NOMO-1 treated with DMSO at 0.1 percent for 48 hours (cell line): ENCODE measurements at regions not wholly inside any gene's neighbourhood (a gene's known extent, or its start where the extent isn't known, plus 50 kb on each side); places are given as distances from the start of the nearest gene placed in this dataset.
"Not testable (repeated sequence)": the region's sequence is repeated elsewhere in the genome, so short reads cannot be mapped to it uniquely, and the experiment has no call there.

Experiments used
- DNase-seq: peaks from one replicate; lab custom pipeline; 2025; ENCODE audit not compliant: unreplicated experiment; lab: John Stamatoyannopoulos, UW

DNA sequence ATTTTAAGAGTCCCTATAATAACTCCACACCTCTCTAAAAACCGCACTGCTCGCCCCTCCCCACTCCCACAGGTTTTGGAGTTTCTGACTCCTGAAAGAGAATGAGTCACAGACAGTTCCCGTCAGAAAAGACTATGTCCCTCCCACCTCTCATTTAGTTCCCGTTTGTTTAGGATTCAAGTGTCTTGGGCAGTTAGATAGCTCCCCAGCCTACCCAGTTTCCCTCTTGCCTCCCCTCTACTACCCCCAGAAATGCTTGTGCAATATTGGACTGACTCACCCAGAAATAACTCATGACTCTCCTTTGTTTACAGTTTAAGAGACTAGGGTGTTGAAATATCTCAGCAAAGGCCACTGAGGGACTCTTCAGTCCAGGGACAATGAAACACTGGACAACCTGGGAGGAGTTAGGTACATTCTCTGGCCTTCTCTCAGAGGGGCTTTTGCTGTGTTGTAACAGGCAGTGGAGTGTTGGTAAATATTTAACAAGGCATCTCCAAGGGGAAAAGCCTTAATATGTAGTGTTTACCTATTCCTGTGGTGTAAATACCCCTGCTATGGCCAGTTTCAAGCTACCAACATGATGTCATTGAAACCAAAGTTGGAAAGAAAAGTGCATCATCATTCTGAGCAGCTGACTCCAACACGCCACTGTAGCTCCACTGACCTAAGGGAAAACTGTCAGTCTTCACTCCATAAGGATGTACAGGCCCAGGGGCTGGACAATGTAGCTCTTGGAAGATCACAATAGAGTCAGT lies 96.1 kb upstream of the CHD2 start:
- DNase-seq, result peak; percentile 100

DNA sequence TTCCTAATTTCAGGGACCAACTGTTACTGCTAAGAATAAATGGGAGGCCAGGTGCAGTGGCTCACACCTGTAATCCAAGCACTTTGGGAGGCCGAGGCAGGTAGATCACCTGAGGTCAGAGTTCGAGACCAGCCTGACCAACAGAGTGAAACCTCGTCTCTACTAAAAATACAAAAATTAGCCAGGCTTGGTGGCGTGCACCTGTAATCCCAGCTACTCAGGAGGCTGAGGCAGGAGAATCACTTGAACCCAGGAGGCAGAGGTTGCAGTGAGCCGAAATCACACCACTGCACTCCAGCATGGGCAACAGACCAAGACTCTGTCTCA lies 95.6 kb upstream of the CHD2 start:
- not testable (repeated sequence) for DNase-seq

DNA sequence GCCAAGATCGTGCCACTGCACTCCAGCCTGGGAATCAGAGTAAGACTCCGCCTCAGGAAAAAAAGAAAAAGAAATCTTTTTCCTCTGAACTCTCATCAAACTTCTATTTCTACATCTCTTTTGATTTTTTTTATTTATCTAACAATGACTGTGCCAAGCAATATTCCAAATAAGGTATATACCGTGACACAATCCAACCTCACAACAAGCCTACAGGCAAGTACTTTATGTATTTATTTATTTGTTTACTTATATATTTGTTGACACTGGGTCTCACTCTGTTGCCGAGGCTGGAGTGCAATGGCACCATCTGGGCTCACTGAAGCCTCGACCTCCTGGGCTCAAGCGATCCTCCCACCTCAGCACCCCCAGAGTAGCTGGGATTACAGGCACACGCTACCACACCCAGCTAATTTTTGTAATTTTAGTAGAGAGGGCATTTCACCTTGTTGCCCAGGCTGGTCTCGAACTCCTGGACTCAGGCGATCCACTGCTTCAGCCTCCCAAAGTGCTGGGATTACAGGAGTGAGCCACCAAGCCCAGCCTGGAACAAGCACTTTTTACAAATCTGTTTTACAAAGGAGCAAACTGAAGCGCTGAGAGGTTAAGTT lies 94.9 kb upstream of the CHD2 start:
- DNase-seq, result no peak

DNA sequence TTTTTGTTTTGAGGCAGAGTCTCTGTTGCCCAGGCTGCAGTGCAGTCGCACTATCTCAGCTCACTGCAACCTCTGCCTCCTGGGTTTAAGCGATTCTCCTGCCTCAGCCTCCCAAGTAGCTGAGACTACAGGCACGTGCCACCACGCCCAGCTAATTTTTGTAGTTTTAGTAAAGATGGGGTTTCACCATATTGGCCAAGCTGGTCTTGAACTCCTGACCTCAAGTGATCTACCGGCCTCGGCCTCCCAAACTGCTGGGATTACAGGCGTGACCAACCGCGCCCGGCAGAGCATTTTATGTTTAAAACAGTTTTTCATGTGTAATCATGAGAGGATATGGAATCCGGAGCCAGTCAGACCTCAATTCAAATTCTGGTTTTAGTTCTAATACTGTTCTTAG lies 94.0 kb upstream of the CHD2 start:
- not testable (repeated sequence) for DNase-seq

DNA sequence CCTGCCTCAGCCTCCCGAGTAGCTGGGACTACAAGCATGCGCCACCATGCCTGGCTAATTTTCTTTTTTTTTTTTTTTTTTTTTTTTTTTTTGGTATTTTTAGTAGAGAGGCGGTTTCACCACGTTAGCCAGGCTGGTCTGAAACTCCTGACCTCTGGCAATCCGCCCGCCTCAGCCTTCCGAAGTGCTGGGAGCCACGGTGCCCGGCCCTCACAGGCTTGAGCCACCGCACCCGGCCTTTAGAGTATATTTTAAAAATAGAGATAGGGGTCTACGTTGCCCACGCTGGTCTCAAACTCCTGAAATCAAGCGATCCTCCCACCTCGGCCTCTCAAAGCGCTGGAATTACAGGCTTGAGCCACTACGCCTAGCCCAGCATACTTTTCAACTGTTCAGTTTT lies 93.4 kb upstream of the CHD2 start:
- DNase-seq, result no peak

DNA sequence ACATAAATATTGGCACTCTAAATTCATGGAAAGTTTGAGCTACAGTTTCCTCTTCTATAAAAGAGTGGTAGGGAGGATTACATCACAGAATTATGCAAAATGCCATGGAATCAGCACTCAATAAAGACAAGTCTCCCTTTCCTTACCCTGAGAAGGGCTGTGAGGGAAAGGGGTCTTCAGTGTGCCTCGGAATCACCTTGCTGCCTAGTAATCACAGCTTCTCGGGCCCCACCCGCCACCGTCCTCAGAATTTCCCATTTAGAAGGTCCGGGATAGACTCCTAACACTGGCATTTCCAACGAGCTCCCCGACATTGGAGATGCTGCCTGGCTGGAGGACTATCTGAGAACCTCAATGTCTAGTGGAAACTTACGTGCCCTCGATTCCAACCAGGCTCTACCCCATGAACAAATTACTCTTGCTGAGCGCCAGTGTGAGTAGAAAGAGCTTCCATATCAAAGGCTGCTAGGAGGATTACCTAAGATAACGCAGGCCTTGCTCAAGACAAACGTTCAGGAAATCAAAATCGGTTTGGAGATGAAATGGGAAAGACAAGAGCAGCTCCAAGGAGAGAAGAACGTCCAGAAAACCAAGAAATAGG lies 92.1 kb upstream of the CHD2 start:
- peak; percentile 74 for DNase-seq

DNA sequence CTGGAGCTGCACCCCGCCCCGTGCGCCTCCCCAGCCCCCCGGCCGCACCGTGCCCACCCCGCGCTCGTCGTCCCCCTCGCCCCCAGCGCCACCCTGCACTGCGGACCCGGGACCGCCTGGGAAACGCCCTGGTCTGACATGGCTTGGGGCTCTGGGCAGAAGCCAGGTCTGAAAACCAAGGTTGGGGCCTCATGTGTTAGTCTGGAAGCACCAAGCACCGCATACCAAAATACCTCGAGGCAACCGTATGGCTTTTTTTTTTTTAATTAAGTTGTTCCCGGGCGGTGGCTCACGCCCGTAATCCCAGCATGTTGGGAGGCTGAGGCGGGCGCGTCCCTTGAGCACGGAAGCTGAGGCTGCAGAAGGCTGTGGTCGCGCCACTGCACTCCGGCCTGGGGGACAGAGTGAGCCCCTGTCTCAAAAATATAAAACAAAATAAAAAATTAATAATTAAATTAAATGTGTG lies 91.5 kb upstream of the CHD2 start:
- DNase-seq, result peak; percentile 67

DNA sequence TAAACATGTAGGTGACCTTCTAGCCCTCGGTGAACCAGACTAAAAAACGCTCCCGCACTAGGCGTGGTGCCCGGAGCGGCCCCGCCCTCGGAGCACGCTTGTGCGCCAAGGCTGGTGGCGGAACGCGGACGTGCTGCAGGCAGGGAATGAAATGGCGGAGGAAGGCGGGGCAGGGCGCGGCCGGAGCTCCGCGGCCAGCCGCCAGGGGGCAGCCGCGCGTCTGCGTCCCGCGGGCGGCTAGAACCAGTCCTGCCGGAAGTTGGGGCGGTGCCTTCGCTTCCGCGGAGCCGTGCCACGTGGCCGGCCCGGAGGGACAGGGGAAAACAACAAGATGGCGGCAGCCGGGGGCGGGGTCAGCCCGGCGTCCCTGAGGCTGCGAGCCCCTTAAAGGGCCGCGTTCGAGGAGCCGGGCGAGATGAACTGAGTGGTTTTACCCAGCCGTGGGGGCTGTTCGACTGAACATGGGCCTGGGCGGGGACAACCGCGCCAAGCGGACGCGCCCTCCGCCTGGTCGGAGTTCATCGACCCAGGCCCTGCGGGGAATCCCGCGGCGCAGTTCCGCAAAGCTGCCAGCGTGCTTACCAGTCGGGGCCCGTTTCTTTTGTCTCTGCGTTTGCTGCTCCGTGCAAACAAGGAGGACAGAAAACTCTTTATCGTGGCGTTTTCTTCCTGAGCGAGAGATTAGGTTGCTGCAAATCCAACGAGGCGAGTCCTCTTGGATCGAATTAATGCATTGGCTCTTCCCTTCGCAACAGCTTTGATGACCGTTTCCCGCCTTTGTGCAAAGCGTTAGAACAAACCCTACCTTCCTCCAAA lies 90.9 kb upstream of the CHD2 start:
- peak; percentile 97 for DNase-seq

DNA sequence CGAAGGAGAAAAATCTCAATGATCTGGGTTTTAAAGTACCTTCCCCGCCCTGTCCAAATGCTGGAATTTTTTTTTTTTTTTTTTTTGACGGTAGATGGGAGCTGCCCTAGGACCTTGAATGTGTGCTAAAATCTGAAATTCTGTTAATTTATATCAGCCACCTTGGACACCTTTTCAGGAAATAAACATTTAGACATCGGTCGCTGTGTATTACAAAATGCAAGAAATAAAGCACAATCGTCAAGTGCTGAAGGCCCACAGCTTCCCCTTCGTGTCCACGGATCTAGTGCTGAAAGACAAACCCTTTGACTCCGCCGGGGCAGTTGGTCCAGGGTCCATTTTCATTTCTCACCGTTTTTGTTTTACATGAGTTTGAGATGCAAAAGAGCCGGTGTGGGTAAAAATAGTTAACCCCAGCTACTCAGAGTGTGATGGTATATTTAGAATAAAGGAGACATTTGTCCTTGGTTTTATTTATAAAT lies 90.2 kb upstream of the CHD2 start:
- peak; percentile 70 for DNase-seq

DNA sequence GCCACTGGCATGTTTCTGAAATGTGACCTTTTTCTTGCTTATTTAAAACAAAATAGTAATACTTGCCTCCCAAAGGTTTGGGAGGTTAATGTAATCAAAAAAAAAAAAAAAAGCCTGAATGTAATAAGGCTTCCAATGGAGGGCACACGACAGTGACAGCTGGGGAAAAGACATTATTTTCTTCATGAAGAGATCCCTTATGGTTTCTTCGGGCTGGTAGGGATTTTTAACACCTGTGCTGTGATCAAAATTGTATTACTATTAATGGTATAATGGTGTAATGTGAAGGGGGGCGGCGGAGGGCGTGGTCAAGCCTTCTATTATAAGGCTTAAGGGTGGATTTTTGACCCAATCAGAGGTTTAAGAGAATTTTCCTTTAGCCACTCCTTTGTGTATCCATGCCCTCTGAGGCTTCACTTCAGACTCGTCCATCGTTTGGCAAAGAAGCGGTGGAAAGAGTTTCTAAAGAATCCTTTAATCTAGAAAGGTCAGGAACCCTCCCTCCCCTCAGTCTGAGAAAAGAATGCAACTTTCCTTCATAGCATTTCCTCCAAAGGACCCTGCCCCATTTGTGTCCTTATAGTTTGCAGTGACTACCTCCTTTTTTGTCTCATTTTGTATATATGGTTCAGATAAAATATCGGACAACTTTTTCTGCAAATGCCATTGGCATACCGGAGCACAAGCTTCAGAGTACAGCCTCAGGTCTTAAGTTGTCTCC lies 89.5 kb upstream of the CHD2 start:
- peak; percentile 72 for DNase-seq

DNA sequence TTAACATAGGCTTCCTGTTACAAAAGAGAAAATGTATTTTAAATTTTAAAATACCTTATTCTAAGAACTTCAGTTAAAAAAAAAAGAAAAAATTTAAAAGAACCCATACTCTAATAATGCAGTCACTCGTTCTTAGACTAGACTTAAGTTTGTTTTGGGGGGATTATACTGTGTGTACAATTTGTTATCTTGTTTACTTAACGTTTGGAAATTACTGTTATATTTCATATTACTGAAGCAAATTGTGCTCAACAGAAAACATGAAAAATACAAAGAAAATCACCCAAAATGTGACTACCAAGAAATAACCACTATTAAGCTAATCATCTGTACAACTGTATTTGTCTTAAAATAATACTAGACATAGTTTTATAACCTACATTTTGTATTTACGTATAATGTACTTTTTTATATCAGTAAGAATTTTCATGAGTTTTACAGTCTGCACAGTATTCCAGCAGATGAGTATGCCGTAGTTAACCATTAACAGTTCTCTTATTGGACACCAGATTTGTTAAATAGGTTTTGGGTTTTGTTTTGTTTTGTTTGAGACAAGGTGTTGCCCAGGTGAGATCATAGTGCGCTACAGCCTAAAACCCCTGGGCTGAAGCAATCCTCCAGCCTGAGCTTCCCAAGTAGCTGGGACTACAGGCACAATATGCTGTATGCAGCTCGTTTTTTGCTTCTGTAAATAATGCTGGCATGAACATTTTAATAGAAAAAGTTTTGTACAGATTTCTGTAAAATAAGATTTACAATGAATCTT lies 88.8 kb upstream of the CHD2 start:
- DNase-seq, result no peak

DNA sequence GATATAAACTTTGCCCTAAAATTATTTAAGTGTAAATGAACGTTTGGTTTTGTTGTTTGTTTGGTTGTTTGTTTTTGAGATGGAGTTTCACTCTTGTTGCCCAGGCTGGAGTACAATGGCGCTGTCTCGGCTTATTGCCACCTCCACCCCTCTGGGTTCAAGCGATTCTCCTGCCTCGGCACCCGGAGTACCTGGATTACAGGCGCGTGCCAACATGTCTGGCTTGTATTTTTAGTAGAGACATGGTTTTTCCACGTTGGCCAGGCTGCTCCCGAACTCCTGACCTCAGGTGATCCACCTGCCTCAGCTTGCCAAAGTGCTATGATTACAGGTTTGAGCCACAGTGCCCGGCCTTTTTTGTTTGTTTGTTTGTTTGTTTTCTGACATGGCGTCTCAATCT lies 87.9 kb upstream of the CHD2 start:
- no peak for DNase-seq

DNA sequence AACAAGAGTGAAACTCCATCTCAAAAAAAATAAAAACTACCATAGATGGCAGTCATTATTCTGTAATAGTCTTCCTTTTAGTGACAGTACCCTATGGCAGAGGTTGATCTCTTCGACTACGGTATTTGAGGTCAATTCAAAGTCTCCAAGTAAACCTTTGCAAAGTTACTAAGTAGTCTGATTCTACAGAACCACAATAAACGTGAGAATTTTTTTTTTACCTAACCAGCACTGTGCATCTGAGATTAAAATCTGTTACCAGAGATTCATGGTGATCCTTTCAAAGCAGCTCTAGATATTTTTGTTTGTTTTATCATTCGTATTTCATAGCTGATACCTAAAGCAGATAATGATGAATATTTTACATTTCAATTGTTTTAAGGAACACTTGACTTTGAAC lies 86.6 kb upstream of the CHD2 start:
- DNase-seq, result no peak

DNA sequence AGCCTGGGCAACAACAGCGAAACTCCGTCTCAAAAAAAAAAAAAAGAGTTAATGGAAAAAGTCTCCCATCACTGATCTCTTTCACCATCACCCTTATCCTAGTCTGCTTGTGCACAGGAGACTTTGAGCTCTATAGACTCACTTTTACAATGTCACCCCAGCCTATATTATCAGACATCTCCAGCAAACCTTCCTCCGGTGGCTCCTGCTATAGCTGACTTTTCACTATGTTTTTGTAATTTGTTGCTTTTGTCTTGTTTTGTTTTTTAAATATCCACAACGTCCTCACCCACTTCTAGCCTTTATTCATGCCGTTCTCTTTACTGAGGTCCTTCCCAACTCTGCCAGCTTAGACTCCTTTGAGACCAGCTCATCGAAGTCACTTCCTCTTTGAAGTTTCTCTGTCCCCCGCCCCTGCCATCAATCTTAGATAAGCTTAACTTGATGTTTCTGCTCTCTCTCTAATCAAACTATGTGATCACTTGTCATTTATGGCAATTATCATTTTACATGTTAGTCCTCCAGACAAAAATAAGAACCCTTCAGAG lies 82.7 kb upstream of the CHD2 start:
- peak; percentile 73 for DNase-seq

DNA sequence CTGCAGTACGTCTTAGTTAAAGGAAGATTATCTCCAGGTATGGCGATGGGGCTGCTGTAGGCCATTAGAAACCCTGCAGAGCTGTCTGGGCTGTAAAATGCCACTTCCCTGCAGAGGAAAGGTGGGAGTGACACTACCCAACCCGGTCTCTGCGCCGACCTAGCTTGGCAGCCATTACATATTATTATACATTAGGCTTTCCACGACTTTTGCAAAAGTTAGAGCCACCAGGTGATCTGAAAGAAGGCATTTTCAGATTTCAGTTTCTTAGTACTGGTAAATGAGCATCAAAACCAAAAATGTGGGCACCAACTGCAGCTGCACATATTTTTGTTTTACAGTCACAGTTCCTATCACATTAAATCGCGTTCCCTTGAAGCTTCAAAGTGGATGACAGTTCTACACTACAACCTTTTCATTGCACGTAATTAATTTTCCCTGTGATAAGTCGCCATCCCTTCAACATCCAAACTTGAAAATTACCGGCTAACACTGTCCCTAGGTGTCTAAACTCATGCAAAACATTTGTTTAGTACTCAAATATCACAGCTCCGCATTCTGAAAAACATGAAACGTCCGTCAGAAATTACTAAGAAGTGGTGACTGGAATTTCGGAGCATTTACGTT lies 81.4 kb upstream of the CHD2 start:
- no peak for DNase-seq

DNA sequence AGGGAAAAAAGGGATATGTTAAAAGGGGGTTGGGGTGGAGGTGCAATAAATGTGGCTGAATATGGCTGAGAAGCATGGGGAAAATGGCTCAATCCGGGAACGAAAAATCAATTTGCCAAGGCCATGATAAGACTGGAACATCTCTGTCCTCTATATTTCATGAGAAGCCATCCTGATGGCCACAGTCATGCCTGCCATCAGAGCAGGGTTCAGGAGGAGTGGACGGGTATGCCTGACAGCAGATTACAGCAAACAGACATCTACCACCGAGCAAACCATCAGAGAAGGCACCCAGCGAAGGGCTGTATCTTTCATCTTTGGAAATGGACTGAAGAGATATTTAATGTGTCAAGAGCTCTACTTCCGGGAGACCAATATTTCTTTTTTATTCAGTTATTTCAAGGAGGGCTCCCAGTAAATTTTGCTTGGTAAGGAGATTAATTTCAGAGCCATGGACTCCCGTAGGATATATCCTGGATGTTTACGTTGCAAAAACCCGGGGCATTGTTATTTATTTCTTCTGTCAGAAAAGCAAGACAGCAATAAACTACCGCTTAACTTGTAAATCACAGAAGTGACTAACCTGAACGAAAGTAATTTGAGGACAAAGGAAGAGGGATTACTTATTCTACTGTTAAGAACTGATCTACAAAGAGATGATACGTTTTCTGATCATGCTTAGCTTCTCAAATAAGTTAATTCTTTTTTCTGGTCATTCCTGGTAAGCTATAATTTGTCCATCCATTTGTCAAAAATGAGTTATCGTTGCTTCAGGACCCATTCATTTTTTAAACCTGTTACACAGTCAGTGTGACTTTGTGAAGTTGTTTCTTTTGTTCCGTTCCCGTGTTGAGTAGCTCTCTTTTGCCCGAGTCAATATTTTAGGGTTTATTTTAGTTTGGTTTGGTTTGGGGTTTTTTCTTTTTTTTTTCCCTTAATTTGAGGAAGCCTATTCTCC lies 80.6 kb upstream of the CHD2 start:
- no peak for DNase-seq

DNA sequence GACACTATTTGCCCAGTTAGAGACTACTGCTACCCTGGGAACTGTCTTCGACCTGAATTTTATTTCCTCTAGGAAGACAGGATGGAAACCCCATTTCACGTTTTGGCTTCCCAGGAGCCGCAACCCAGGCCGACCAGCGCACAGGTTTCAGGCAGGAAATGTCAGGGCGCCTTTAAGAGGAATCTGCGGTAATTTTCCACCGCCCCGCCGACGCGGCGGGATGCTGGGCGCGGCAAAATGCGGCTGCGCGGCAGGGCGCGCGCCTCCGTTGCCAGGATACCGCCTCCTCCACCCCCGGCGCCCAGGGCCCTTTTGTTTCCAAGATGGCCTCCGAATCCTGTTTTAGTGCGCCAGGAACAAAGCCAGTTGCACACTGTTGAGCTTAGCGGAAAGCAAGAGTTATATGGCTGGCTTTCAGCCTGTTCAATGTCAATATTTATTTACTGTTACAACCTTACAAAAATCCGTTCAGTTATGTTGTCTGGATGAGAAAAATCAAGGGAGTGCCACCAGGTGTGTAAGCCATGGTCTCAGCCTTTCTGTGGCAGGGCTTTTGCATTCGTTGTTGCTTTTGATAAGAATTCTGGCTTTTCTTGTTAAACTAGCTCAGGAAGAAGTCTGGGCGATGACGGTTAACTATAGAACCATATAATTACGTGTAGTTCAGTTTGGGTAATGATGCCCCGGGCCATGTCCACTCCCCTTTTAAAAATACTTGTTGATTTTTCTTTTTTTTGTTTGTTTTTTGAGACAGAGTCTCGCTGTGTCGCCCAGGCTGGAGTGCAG lies 79.7 kb upstream of the CHD2 start:
- DNase-seq, result peak; percentile 77
